Chondrocyte (in vitro differentiated cells): ENCODE measurements at regions not wholly inside any gene's neighbourhood (a gene's known extent, or its start where the extent isn't known, plus 50 kb on each side); places are given as distances from the start of the nearest gene placed in this dataset.

Experiments
- DNase-seq: peaks from one replicate; pipeline ENCODE4 v3.0.0; 2021; ENCODE audit warnings: mixed read lengths, low spot score
- H3K27ac Mint-ChIP-seq: one replicate; pipeline ENCODE4 v1.8.0; 2021; ENCODE audit warnings: mild to moderate bottlenecking, moderate library complexity, mixed read lengths; ENCODE audit not compliant: unreplicated experiment
- H3K27me3 Mint-ChIP-seq: 2 replicates; pipeline ENCODE4 v1.8.0; 2021; ENCODE audit warnings: low read depth, mixed read lengths
- H3K36me3 Mint-ChIP-seq: 2 replicates; pipeline ENCODE4 v1.8.0; 2021; ENCODE audit warnings: low read depth, mixed read lengths
- H3K4me1 Mint-ChIP-seq: 2 replicates; pipeline ENCODE4 v1.8.0; 2021; ENCODE audit warnings: low read depth, mild to moderate bottlenecking, mixed read lengths
- H3K4me3 Mint-ChIP-seq: one replicate; pipeline ENCODE4 v1.8.0; 2021; ENCODE audit warnings: mild to moderate bottlenecking, moderate library complexity, mixed read lengths; ENCODE audit not compliant: unreplicated experiment
- H3K9me3 Mint-ChIP-seq: 2 replicates; pipeline ENCODE4 v1.8.0; 2021; ENCODE audit warnings: low read depth, mixed read lengths
- TF ChIP-seq, protein P1 (sequence below): fragments of 200-600 bp; sonication (generic); IDR thresholded peaks from 2 replicates; pipeline ENCODE4 v1.5.0; 2021; ENCODE audit warnings: antibody characterized with exemption, mild to moderate bottlenecking, moderate library complexity

DNA sequence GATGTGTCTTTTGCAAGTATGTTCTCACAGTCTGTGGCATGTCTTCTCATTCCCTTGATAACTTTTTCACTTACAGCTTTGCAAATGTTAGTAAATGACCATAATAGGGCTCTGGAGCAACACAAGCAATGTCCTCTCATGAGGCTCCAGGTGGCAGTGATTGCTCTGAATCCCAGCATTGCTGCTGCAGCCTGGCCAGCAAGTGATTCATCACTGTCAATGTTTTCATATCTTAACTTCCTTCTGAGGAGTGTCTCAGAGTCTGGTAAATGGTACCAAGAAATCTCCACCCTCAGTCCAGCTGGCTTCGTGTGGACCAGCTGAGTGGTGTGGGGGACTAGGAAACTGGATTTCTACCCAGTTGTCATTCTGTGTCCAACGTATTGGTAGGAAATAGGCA is 139.6 kb downstream of the MYLK4 start:
- no peak for DNase-seq
- no peak overlapping the region for H3K4me3 Mint-ChIP-seq
- TF ChIP-seq, protein P1, sequence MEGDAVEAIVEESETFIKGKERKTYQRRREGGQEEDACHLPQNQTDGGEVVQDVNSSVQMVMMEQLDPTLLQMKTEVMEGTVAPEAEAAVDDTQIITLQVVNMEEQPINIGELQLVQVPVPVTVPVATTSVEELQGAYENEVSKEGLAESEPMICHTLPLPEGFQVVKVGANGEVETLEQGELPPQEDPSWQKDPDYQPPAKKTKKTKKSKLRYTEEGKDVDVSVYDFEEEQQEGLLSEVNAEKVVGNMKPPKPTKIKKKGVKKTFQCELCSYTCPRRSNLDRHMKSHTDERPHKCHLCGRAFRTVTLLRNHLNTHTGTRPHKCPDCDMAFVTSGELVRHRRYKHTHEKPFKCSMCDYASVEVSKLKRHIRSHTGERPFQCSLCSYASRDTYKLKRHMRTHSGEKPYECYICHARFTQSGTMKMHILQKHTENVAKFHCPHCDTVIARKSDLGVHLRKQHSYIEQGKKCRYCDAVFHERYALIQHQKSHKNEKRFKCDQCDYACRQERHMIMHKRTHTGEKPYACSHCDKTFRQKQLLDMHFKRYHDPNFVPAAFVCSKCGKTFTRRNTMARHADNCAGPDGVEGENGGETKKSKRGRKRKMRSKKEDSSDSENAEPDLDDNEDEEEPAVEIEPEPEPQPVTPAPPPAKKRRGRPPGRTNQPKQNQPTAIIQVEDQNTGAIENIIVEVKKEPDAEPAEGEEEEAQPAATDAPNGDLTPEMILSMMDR, result peak; percentile 40
- H3K36me3 Mint-ChIP-seq, result no peaks in the 10 kb centered on the region
- H3K27ac Mint-ChIP-seq, result no peak overlapping the region
- H3K9me3 Mint-ChIP-seq, result peaks cover 4% of the 10 kb centered on the region
- H3K27me3 Mint-ChIP-seq, result no peaks in the 10 kb centered on the region
- peaks cover 17% of the 10 kb centered on the region for H3K4me1 Mint-ChIP-seq

DNA sequence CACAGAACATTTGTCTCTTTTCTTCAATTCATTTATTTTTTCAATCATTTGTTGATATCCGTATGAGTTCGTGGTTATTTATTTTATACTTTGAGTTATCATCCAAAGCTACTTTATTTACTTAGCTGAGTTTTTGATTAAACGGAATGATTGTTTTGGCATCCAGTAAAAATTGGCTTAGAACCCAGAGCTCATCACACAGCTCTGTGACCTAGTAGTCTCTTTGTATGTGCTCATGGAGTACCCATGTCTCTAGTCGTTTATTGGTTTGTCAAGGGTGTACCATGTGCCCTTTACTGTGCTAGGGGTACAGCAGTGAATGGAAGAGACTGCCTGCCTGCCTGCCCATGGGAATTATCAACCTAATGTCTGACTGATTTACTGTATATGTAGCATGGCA is 142.2 kb downstream of the MYLK4 start:
- H3K27ac Mint-ChIP-seq, result no peak overlapping the region
- no peaks in the 10 kb centered on the region for H3K36me3 Mint-ChIP-seq
- TF ChIP-seq, protein P1, result no peak
- no peaks in the 10 kb centered on the region for H3K9me3 Mint-ChIP-seq
- no peaks in the 10 kb centered on the region for H3K27me3 Mint-ChIP-seq
- H3K4me3 Mint-ChIP-seq, result no peak overlapping the region
- peaks cover 8% of the 10 kb centered on the region for H3K4me1 Mint-ChIP-seq
- no peak for DNase-seq

GRCh38 chr6:2600363-2600762 is 150.4 kb downstream of the MYLK4 start:
- no peak for DNase-seq
- H3K27me3 Mint-ChIP-seq, result no peaks in the 10 kb centered on the region
- TF ChIP-seq, protein P1, result no peak
- no peaks in the 10 kb centered on the region for H3K4me1 Mint-ChIP-seq
- H3K4me3 Mint-ChIP-seq, result no peak overlapping the region
- no peak overlapping the region for H3K27ac Mint-ChIP-seq
- H3K36me3 Mint-ChIP-seq, result no peaks in the 10 kb centered on the region
- H3K9me3 Mint-ChIP-seq, result no peaks in the 10 kb centered on the region

GRCh38 chr6:2599817-2600216 is 150.9 kb downstream of the MYLK4 start:
- Mint-ChIP-seq H3K4me1 (no peaks in the 10 kb centered on the region), H3K27me3 (no peaks in the 10 kb centered on the region), H3K4me3 (no peak overlapping the region), H3K27ac (no peak overlapping the region), H3K9me3 (no peaks in the 10 kb centered on the region), H3K36me3 (no peaks in the 10 kb centered on the region)
- TF ChIP-seq, protein P1, result no peak
- DNase-seq, result no peak

DNA sequence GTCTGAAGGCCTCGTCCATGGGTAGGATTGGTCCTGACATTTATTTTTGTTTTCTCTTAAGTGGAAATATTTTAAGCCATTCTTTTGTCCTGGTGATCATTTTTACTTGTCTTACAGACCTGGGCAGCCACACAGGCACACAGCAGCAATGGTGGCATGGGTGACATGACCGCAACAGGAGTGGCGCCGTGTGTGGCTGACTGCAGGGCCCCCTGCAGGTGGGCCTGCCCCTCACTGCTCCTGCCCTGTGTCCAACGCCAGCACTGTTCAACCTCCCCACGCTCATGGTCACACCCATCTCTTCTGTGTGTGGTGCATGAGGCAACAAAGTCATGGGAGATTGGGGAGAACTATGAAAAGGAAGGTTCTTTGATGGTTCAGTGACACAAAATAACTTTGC is 151.9 kb downstream of the MYLK4 start:
- Mint-ChIP-seq H3K27ac (no peak overlapping the region), H3K27me3 (no peaks in the 10 kb centered on the region), H3K36me3 (no peaks in the 10 kb centered on the region), H3K4me3 (no peak overlapping the region), H3K4me1 (no peaks in the 10 kb centered on the region), H3K9me3 (no peaks in the 10 kb centered on the region)
- TF ChIP-seq, protein P1, result no peak
- DNase-seq, result no peak
